H9 (cell line): ENCODE measurements at regions not wholly inside any gene's neighbourhood (a gene's known extent, or its start where the extent isn't known, plus 50 kb on each side); places are given as distances from the start of the nearest gene placed in this dataset.
"Not testable (repeated sequence)": the region's sequence is repeated elsewhere in the genome, so short reads cannot be mapped to it uniquely, and the experiment has no call there.

ENCODE experiments used
- DNase-seq: peaks from one replicate; pipeline ENCODE4 v3.0.0-alpha.2; 2017
- H2AFZ ChIP-seq: one replicate; pipeline ENCODE4 v1.6.1; 2013; ENCODE audit warnings: mild to moderate bottlenecking, low read length, control low read depth, moderate library complexity
- H2AK5ac ChIP-seq: 2 replicates; pipeline ENCODE4 v1.6.1; 2013; ENCODE audit warnings: low read length, control low read depth, mixed read lengths; ENCODE audit not compliant: insufficient read length
- H2BK120ac ChIP-seq: one replicate; pipeline ENCODE4 v1.6.1; 2013; ENCODE audit warnings: low read depth, mild to moderate bottlenecking, low read length, control low read depth, inconsistent platforms; ENCODE audit not compliant: poor library complexity, severe bottlenecking
- H2BK12ac ChIP-seq: 2 replicates; pipeline ENCODE4 v1.6.1; 2013; ENCODE audit warnings: low read length, control low read depth, mixed read lengths, low read depth; ENCODE audit not compliant: insufficient read length
- H2BK15ac ChIP-seq: 2 replicates; pipeline ENCODE4 v1.6.1; 2013; ENCODE audit warnings: low read depth, low read length, control low read depth
- H2BK20ac ChIP-seq: one replicate; pipeline ENCODE4 v1.6.1; 2013; ENCODE audit warnings: low read depth, mild to moderate bottlenecking, low read length, control low read depth, inconsistent platforms; ENCODE audit not compliant: poor library complexity, severe bottlenecking
- H2BK5ac ChIP-seq: 2 replicates; pipeline ENCODE4 v1.6.1; 2013; ENCODE audit warnings: low read length, control low read depth, mixed read lengths; ENCODE audit not compliant: insufficient read length
- H3K14ac ChIP-seq: 2 replicates; pipeline ENCODE4 v1.6.1; 2013; ENCODE audit warnings: low read length, control low read depth; ENCODE audit not compliant: insufficient read depth
- H3K18ac ChIP-seq: 2 replicates; pipeline ENCODE4 v1.6.1; 2013; ENCODE audit warnings: low read depth, mild to moderate bottlenecking, mixed read lengths, low read length, control low read depth; ENCODE audit not compliant: insufficient read length
- H3K23ac ChIP-seq: 2 replicates; pipeline ENCODE4 v1.6.1; 2013; ENCODE audit warnings: low read length, control low read depth, mixed read lengths, low read depth; ENCODE audit not compliant: insufficient read length
- H3K23me2 ChIP-seq: 2 replicates; pipeline ENCODE4 v1.6.1; 2013; ENCODE audit warnings: low read depth, mild to moderate bottlenecking, mixed read lengths, low read length, control low read depth; ENCODE audit not compliant: insufficient read length, poor library complexity, severe bottlenecking
- H3K27ac ChIP-seq: 2 replicates; pipeline ENCODE4 v1.5.1; 2013; ENCODE audit warnings: low read length, control low read depth, mixed read lengths, low read depth; ENCODE audit not compliant: insufficient read length
- H3K27me3 ChIP-seq: 2 replicates; pipeline ENCODE4 v1.6.1; 2013; ENCODE audit warnings: low read length, control low read depth, inconsistent platforms; ENCODE audit not compliant: insufficient read depth
- H3K4ac ChIP-seq: 2 replicates; pipeline ENCODE4 v1.6.1; 2013; ENCODE audit warnings: low read depth, mild to moderate bottlenecking, control low read depth, inconsistent platforms, low read length, moderate library complexity
- H3K4me1 ChIP-seq: 2 replicates; pipeline ENCODE4 v1.6.1; 2013; ENCODE audit warnings: low read length, control low read depth, inconsistent platforms; ENCODE audit not compliant: insufficient read depth
- H3K4me2 ChIP-seq: 2 replicates; pipeline ENCODE4 v1.6.1; 2013; ENCODE audit warnings: low read length, control low read depth, mixed read lengths; ENCODE audit not compliant: insufficient read length, insufficient read depth
- H3K56ac ChIP-seq: 2 replicates; pipeline ENCODE4 v1.6.1; 2013; ENCODE audit warnings: low read depth, mild to moderate bottlenecking, mixed read lengths, low read length, control low read depth; ENCODE audit not compliant: insufficient read length
- H3K79me1 ChIP-seq: 2 replicates; pipeline ENCODE4 v1.6.1; 2013; ENCODE audit warnings: low read depth, mild to moderate bottlenecking, moderate library complexity, low read length, control low read depth, inconsistent platforms; ENCODE audit not compliant: insufficient read depth, poor library complexity, severe bottlenecking
- H3K79me2 ChIP-seq: 2 replicates; pipeline ENCODE4 v1.6.1; 2013; ENCODE audit warnings: low read length, control low read depth, inconsistent platforms; ENCODE audit not compliant: insufficient read depth
- H3K9ac ChIP-seq: 2 replicates; pipeline ENCODE4 v1.6.1; 2013; ENCODE audit warnings: low read length, control low read depth, mixed read lengths; ENCODE audit not compliant: insufficient read length; ENCODE audit errors: extremely low read depth
- H3K9me3 ChIP-seq: one replicate; pipeline ENCODE4 v1.6.1; 2013; ENCODE audit warnings: low read depth, low read length, inconsistent platforms; ENCODE audit not compliant: control insufficient read depth
- H3T11ph ChIP-seq: one replicate; pipeline ENCODE4 v1.6.1; 2013; ENCODE audit warnings: mild to moderate bottlenecking, low read length, control low read depth, inconsistent platforms
- H4K20me1 ChIP-seq: one replicate; pipeline ENCODE4 v1.6.1; 2013; ENCODE audit not compliant: control insufficient read depth, insufficient read length, insufficient read depth
- H4K5ac ChIP-seq: 2 replicates; pipeline ENCODE4 v1.6.1; 2013; ENCODE audit warnings: low read depth, mild to moderate bottlenecking, mixed read lengths, low read length, control low read depth; ENCODE audit not compliant: insufficient read length
- H4K8ac ChIP-seq: replicated peaks from 2 replicates; pipeline ENCODE4 v1.6.1; 2013; ENCODE audit warnings: low read length, control low read depth, mixed read lengths, low read depth; ENCODE audit not compliant: insufficient read length
- H4K91ac ChIP-seq: 2 replicates; pipeline ENCODE4 v1.6.1; 2013; ENCODE audit warnings: low read depth, mild to moderate bottlenecking, moderate library complexity, mixed read lengths, low read length, control low read depth; ENCODE audit not compliant: insufficient read length
- H3K27ac Mint-ChIP-seq, 3 experiments: 2 replicates in 2 of 3; 3 replicates in 1 of 3; pipeline ENCODE4 v1.8.0; 2020 to 2021; ENCODE audit warnings: mixed read lengths in 3 of 3, mild to moderate bottlenecking in 1 of 3, moderate library complexity in 1 of 3
- H3K27me3 Mint-ChIP-seq: 2 replicates; pipeline ENCODE4 v1.8.0; 2021; ENCODE audit warnings: low read depth, mild to moderate bottlenecking, moderate library complexity, mixed read lengths
- H3K36me3 Mint-ChIP-seq, 3 experiments: 2 replicates in 2 of 3; 3 replicates in 1 of 3; pipeline ENCODE4 v1.8.0; 2020 to 2021; ENCODE audit warnings: low read depth in 3 of 3, mixed read lengths in 3 of 3; ENCODE audit not compliant: insufficient read depth in 1 of 3
- H3K4me1 Mint-ChIP-seq, 2 experiments: 2 replicates each; pipeline ENCODE4 v1.8.0; 2020; ENCODE audit warnings: mixed read lengths in 2 of 2
- H3K4me3 Mint-ChIP-seq, 2 experiments: 2 replicates in 1 of 2; 3 replicates in 1 of 2; pipeline ENCODE4 v1.8.0; 2020 to 2021; ENCODE audit warnings: mild to moderate bottlenecking in 2 of 2, mixed read lengths in 2 of 2, moderate library complexity in 1 of 2
- H3K9me3 Mint-ChIP-seq, 2 experiments: 2 replicates in 1 of 2; 3 replicates in 1 of 2; pipeline ENCODE4 v1.8.0; 2020; ENCODE audit warnings: mild to moderate bottlenecking in 2 of 2, mixed read lengths in 2 of 2, moderate library complexity in 1 of 2
- WGBS: extraction: QIAGEN DNeasy Blood & Tissue Kit; methylation state at CpG from one replicate; pipeline ENCODE4 v1.1.7; 2013; ENCODE audit warnings: missing lambda C conversion rate, low lambda C conversion rate, mixed read lengths; ENCODE audit not compliant: insufficient read length; ENCODE audit errors: extremely low coverage; 5-methylcytosine and 5-hydroxymethylcytosine counted together
- TF ChIP-seq, protein P1 (sequence below): fragments of 200-600 bp; sonication (generic); conservative IDR thresholded peaks from 3 replicates; pipeline ENCODE4 v1.8.0; 2021; ENCODE audit warnings: antibody characterized with exemption, mild to moderate bottlenecking

DNA sequence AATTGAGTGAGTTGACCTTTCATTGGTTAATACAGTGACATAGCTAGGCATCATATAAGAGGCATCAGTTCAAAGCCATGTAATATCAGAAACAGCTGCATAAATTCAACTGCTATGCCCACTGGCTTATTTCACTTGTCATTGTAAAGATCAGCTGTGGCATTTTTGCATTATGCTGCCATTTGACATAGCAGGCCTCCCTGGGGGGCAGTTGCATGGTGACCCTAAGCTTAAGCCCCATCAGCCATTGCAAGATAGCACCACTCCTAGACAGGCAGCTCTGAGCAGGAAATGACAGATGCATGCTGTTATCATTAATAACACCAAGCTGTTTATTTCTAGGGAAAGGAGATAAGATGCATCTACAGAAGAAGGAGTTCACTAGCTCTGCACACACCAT, 233.4 kb upstream of the CNTNAP5 start:
- H4K8ac ChIP-seq: no peak overlapping the region
- no peak overlapping the region for H3T11ph ChIP-seq
- H3K27ac Mint-ChIP-seq: no peak overlapping the region
- no peak overlapping the region for H4K5ac ChIP-seq
- no peaks in the 10 kb centered on the region for H3K4me1 Mint-ChIP-seq
- H3K9ac ChIP-seq: no peak overlapping the region
- H3K56ac ChIP-seq: no peak overlapping the region
- no peaks in the 10 kb centered on the region for H3K9me3 ChIP-seq
- no peak overlapping the region for H2BK20ac ChIP-seq
- no peak overlapping the region for H3K4ac ChIP-seq
- H3K27ac ChIP-seq: no peak overlapping the region
- TF ChIP-seq, protein P1, sequence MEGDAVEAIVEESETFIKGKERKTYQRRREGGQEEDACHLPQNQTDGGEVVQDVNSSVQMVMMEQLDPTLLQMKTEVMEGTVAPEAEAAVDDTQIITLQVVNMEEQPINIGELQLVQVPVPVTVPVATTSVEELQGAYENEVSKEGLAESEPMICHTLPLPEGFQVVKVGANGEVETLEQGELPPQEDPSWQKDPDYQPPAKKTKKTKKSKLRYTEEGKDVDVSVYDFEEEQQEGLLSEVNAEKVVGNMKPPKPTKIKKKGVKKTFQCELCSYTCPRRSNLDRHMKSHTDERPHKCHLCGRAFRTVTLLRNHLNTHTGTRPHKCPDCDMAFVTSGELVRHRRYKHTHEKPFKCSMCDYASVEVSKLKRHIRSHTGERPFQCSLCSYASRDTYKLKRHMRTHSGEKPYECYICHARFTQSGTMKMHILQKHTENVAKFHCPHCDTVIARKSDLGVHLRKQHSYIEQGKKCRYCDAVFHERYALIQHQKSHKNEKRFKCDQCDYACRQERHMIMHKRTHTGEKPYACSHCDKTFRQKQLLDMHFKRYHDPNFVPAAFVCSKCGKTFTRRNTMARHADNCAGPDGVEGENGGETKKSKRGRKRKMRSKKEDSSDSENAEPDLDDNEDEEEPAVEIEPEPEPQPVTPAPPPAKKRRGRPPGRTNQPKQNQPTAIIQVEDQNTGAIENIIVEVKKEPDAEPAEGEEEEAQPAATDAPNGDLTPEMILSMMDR: no peak
- no peak overlapping the region for H3K4me2 ChIP-seq
- H2BK15ac ChIP-seq: no peak overlapping the region
- no peaks in the 10 kb centered on the region for H3K79me2 ChIP-seq
- H3K27me3 ChIP-seq: no peaks in the 10 kb centered on the region
- H4K91ac ChIP-seq: no peak overlapping the region
- no peak overlapping the region for H2BK12ac ChIP-seq
- H2BK5ac ChIP-seq: no peak overlapping the region
- no peaks in the 10 kb centered on the region for H3K27me3 Mint-ChIP-seq
- peaks cover 0 to 6% (median 0%) of the 10 kb centered on the region in 3 experiments; a peak in 2 of 7 replicates for H3K36me3 Mint-ChIP-seq
- H3K79me1 ChIP-seq: no peaks in the 10 kb centered on the region
- H2AK5ac ChIP-seq: no peak overlapping the region
- H3K4me1 ChIP-seq: no peaks in the 10 kb centered on the region
- no peak overlapping the region for H3K14ac ChIP-seq
- no peak overlapping the region for H2BK120ac ChIP-seq
- no peak for DNase-seq
- H3K4me3 Mint-ChIP-seq: no peak overlapping the region
- H3K23me2 ChIP-seq: no peaks in the 10 kb centered on the region
- no peak overlapping the region for H3K18ac ChIP-seq
- peaks cover 6 to 7% of the 10 kb centered on the region in 2 experiments; a peak in 4 of 5 replicates for H3K9me3 Mint-ChIP-seq
- H4K20me1 ChIP-seq: no peaks in the 10 kb centered on the region
- H2AFZ ChIP-seq: no peak overlapping the region
- H3K23ac ChIP-seq: no peak overlapping the region

GRCh38 chr2:123804126-123804525, 221.0 kb upstream of the CNTNAP5 start:
- H2AFZ ChIP-seq, H3K18ac ChIP-seq, H4K91ac ChIP-seq, H3K14ac ChIP-seq, H3K4me1 Mint-ChIP-seq, H4K5ac ChIP-seq, H2AK5ac ChIP-seq, H3K27ac Mint-ChIP-seq, H3K27ac ChIP-seq, H4K8ac ChIP-seq, H3K23ac ChIP-seq, H3K4me1 ChIP-seq, H3K56ac ChIP-seq, H3K4me3 Mint-ChIP-seq, H2BK120ac ChIP-seq, DNase-seq, H3K9me3 ChIP-seq, H3K9ac ChIP-seq, H3K79me1 ChIP-seq, H2BK15ac ChIP-seq, H4K20me1 ChIP-seq, H3K27me3 ChIP-seq, H3T11ph ChIP-seq, H3K23me2 ChIP-seq, H3K27me3 Mint-ChIP-seq, H2BK5ac ChIP-seq, H2BK20ac ChIP-seq, H3K79me2 ChIP-seq, H2BK12ac ChIP-seq, H3K4me2 ChIP-seq, H3K4ac ChIP-seq: not testable (repeated sequence)
- WGBS: no CpG with 5 or more reads among the region's 6 CpGs
- Mint-ChIP-seq H3K36me3 (peaks cover 14 to 25% (median 22%) of the 10 kb centered on the region in 3 experiments), H3K9me3 (peaks cover 28 to 51% of the 10 kb centered on the region in 2 experiments)
